NCI-H2029 (cell line): ENCODE measurements at regions not wholly inside any gene's neighbourhood (a gene's known extent, or its start where the extent isn't known, plus 50 kb on each side); places are given as distances from the start of the nearest gene placed in this dataset.
"Not testable (repeated sequence)": the region's sequence is repeated elsewhere in the genome, so short reads cannot be mapped to it uniquely, and the experiment has no call there.

Source experiments
- DNase-seq: peaks from one replicate; lab custom pipeline; 2025; lab: John Stamatoyannopoulos, UW

- DNase-seq, result no peak
Observed at GRCh38 chr5:174522480-174523260, 201.7 kb upstream of the MSX2 start.

DNA sequence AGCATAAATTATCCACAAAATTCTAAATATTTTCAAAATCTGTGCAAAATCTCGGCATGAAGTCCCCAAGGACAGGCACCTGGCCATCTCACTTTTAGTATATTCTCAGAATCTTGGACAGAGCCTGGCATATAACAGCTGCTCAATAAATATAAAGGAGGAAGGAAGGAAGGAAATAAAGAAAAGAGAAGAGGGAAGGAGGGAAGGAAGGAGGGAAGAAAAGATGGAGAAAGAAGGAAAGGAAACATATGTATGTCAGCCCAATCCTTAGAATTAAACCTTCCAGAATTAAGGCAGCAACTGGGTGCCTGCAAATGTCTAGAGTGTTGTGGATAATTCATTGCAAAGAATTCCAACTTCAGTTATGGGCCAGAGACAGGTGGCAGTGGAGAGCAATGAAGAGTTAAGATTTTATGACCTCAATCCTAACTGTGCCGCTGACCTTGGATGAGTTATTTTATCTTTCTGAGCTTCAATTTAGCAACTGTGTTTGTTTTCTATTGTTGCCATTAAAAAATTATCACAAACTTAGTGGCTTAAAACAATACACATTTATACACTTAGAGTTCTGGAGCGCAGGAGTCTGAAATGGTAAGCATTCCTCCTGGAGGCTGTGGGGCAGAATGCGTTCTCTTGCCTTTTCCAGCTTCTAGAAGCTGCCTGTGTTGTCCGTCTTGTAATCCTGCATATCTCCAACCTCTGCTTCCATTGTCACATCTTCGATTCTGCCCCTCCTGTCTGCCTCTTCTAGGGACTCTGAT lies 200.9 kb upstream of the MSX2 start:
- DNase-seq, result no peak

- DNase-seq, result no peak
Observed at GRCh38 chr5:174524351-174524750, 200.0 kb upstream of the MSX2 start.

GRCh38 chr5:174526177-174526576 lies 198.2 kb upstream of the MSX2 start:
- DNase-seq, result no peak

DNA sequence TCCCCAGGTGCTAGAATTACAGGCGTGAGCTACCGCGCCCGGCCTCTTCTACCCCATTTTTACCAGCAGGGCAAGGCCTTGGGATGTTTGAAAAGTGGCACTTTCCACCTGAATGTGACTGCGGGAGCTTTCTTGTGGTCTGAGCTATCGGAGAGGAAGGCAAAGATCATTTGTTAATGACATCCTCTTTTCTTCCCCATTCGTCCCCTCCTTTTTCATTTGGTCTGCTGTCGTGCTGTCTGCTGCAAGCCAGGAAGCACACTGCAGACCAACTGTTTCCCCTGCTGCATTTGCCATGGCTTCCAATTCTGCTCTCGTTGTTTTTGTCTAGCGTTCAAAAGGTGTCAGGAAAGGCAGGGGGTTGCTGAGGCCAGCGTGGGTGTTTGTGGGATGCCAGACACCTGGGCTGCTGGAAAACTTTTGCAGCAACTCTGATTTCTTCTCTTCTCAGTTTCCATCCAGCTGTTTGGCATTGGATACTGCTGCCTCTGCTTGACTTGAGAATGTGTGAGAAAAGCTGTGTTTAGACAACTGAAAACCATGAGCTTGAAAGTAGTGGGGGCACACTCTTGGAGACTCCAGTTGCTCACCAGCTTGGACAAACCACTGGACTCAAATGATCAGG lies 196.4 kb upstream of the MSX2 start:
- no peak for DNase-seq

- no peak for DNase-seq
Observed at GRCh38 chr5:174528821-174529544, 195.4 kb upstream of the MSX2 start.

GRCh38 chr5:174529925-174530681 lies 194.3 kb upstream of the MSX2 start:
- no peak for DNase-seq

DNA sequence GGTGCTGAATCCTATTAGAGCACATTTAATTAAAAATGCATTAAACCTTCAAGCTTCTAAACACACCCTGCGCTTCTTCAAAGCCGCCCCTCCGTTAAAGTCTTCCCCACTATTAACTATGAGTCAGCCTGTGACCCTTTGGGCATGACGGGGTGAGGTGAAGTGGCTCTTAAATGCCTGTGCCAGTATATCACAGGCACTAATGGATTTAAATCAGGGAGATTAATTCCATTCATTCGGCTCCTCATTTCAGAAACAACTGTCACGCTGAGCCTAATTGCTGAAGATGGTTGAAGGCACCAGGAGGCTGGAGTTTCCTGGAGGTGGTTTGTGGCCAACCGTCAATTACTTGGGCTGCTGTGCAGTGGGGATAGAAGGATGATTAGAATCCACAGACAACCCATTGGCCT lies 192.6 kb upstream of the MSX2 start:
- no peak for DNase-seq

- no peak for DNase-seq
Observed at GRCh38 chr5:174532455-174533453, 191.6 kb upstream of the MSX2 start.

- DNase-seq, result no peak
Observed at GRCh38 chr5:174533751-174534241, 190.6 kb upstream of the MSX2 start.

GRCh38 chr5:174535669-174536068 lies 188.7 kb upstream of the MSX2 start:
- DNase-seq, result no peak

DNA sequence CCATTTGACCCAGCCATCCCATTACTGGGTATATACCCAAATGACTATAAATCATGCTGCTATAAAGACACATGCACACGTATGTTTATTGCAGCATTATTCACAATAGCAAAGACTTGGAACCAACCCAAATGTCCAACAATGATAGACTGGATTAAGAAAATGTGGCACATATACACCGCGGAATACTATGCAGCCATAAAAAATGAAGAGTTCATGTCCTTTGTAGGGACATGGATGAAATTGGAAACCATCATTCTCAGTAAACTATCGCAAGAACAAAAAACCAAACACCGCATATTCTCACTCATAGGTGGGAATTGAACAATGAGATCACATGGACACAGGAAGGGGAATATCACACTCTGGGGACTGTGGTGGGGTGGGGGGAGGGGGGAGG lies 184.6 kb upstream of the MSX2 start:
- not testable (repeated sequence) for DNase-seq

- DNase-seq, result no peak
Observed at GRCh38 chr5:174542037-174542436, 182.3 kb upstream of the MSX2 start.

GRCh38 chr5:174542471-174542870 lies 181.9 kb upstream of the MSX2 start:
- DNase-seq, result no peak

DNA sequence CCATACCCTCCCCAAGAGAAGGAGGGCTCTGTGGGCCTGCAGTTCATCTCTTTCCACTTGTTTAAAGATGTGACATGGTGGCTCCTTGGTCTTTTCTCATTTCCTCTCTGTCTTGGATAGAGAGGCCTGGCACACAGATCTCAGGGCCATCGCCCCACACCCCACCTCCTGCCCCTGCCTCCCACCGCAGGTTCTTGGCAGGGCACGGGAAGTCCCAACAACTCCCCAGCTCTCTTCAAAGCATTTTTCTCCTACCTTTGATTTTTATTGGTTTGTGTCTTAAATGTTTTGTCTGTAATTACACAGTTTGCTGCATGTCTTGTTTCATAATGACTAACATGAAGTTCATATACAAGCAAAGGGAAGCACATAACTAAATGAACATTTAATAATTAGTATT lies 178.5 kb upstream of the MSX2 start:
- no peak for DNase-seq

DNA sequence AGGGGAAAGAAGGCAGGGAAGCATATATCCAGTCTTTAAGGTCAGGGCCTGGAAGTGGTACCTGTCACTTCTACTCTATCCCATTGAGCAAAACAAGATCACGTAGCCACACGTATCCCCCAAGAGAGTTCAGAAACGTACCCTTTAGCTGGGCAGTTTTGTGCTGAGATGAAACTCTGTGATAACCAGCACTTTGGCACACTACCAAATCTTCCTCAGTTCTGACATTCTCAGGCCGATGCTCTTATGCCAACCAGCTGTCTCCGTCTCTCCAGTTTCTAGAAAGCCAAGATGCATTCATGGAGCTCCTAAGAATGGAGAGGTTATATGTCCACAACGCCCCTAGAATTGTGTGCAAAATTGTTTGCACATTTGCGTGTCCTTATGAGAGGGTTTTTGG lies 176.6 kb upstream of the MSX2 start:
- DNase-seq, result no peak

- no peak for DNase-seq
Observed at GRCh38 chr5:174549254-174549653, 175.1 kb upstream of the MSX2 start.

DNA sequence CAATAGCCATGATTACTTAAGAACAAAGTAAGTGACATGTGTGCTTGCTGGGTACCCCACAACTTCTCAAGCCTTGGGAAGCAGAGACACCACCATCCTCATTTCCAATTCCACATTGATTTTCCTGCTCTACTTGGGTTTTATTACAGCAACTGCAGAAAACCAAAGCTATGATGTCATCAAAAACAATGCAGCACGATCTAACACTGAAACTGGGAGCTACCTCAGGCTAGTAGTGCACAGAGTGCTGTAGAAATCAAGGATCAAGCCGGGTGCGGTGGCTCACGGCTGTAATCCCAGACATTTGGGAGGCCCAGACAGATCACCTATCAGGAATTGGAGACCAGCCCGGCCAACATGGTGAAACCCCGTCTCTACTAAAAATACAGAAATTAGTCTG lies 174.4 kb upstream of the MSX2 start:
- DNase-seq, result no peak

- DNase-seq, result no peak
Observed at GRCh38 chr5:174552428-174552827, 172.0 kb upstream of the MSX2 start.

DNA sequence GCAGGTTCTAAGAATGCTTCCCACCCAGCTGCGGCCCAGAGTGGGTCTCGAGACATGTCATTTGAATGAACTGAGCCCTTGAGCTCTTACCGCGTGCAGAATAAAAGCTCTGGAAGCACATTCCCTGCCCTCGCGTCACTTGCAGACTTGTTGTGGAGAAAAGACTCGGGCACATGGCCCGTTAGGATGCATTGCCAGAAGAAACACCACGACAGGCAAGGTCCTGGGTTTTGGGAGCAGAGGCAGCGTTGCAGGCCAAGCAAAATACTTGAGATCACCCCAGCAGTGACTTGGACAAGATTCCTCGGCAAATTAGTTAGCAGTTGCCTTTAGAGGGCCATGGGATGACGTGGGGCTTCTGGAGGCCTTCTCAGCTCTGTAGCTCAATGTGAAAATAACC lies 170.8 kb upstream of the MSX2 start:
- DNase-seq, result no peak
